Mesenchymal stem cell (in vitro differentiated cells and primary cell): ENCODE measurements at regions not wholly inside any gene's neighbourhood (a gene's known extent, or its start where the extent isn't known, plus 50 kb on each side); places are given as distances from the start of the nearest gene placed in this dataset.

Source experiments
- DNase-seq: peaks from one replicate; pipeline ENCODE4 v3.0.0-alpha.2; 2013
- H2AFZ ChIP-seq: one replicate; pipeline ENCODE4 v1.6.1; 2013; ENCODE audit warnings: low read depth, mild to moderate bottlenecking, control low read depth, inconsistent platforms, low read length, moderate library complexity
- H2AK5ac ChIP-seq: 2 replicates; pipeline ENCODE4 v1.6.1; 2013; ENCODE audit warnings: low read length, moderate library complexity, mild to moderate bottlenecking, inconsistent platforms; ENCODE audit not compliant: severe bottlenecking
- H2BK120ac ChIP-seq: one replicate; pipeline ENCODE4 v1.6.1; 2013; ENCODE audit warnings: low read depth, mild to moderate bottlenecking, inconsistent platforms, low read length, moderate library complexity
- H2BK12ac ChIP-seq, 2 experiments: one replicate each; pipeline ENCODE4 v1.6.1; 2013; ENCODE audit warnings: inconsistent platforms in 2 of 2, low read length in 2 of 2, mild to moderate bottlenecking in 2 of 2, moderate library complexity in 2 of 2, control low read depth in 1 of 2
- H2BK15ac ChIP-seq: one replicate; pipeline ENCODE4 v1.6.1; 2013; ENCODE audit warnings: mild to moderate bottlenecking, low read depth, inconsistent platforms; ENCODE audit not compliant: poor library complexity, severe bottlenecking
- H2BK5ac ChIP-seq: 2 replicates; pipeline ENCODE4 v1.6.1; 2013; ENCODE audit warnings: low read depth, mild to moderate bottlenecking, low read length, control low read depth, inconsistent platforms; ENCODE audit not compliant: poor library complexity, severe bottlenecking
- H3K14ac ChIP-seq, 2 experiments: one replicate each; pipeline ENCODE4 v1.6.1; 2013; ENCODE audit warnings: inconsistent platforms in 2 of 2, low read length in 2 of 2, control low read depth in 1 of 2, mild to moderate bottlenecking in 1 of 2, moderate library complexity in 1 of 2
- H3K18ac ChIP-seq, 2 experiments: one replicate each; pipeline ENCODE4 v1.6.1; 2013; ENCODE audit warnings: inconsistent platforms in 2 of 2, low read length in 2 of 2, control low read depth in 1 of 2, low read depth in 1 of 2, mild to moderate bottlenecking in 1 of 2
- H3K23ac ChIP-seq, 2 experiments: one replicate each; pipeline ENCODE4 v1.6.1; 2013; ENCODE audit warnings: inconsistent platforms in 2 of 2, low read length in 2 of 2, mild to moderate bottlenecking in 2 of 2, moderate library complexity in 2 of 2, control low read depth in 1 of 2
- H3K27ac ChIP-seq: 2 replicates; pipeline ENCODE4 v1.5.1; 2013; ENCODE audit warnings: mild to moderate bottlenecking, moderate library complexity, low read length, control low read depth, inconsistent platforms; ENCODE audit not compliant: poor library complexity, severe bottlenecking
- H3K27me3 ChIP-seq, 2 experiments: 2 replicates each; pipeline versions ENCODE4 v1.6.1 to v1.7.0; 2013; ENCODE audit warnings: low read length in 2 of 2, mild to moderate bottlenecking in 2 of 2, moderate library complexity in 2 of 2, control low read depth in 1 of 2, inconsistent platforms in 1 of 2; ENCODE audit not compliant: control insufficient read depth in 1 of 2, insufficient read depth in 1 of 2
- H3K36me3 ChIP-seq, 2 experiments: 2 replicates each; pipeline versions ENCODE4 v1.6.1 to v1.7.0; 2013; ENCODE audit warnings: low read length in 2 of 2, control low read depth in 1 of 2, inconsistent platforms in 1 of 2, low read depth in 1 of 2, mild to moderate bottlenecking in 1 of 2; ENCODE audit not compliant: insufficient read depth in 2 of 2, control insufficient read depth in 1 of 2
- H3K4ac ChIP-seq, 2 experiments: one replicate each; pipeline ENCODE4 v1.6.1; 2013; ENCODE audit warnings: inconsistent platforms in 2 of 2, low read length in 2 of 2, mild to moderate bottlenecking in 2 of 2, moderate library complexity in 2 of 2, control low read depth in 1 of 2, low read depth in 1 of 2
- H3K4me1 ChIP-seq: 2 replicates; pipeline ENCODE4 v1.6.1; 2013; ENCODE audit warnings: low read depth, low read length, control low read depth; ENCODE audit not compliant: control insufficient read depth, insufficient read depth
- H3K4me2 ChIP-seq: 2 replicates; pipeline ENCODE4 v1.6.1; 2013; ENCODE audit warnings: low read length, mild to moderate bottlenecking, inconsistent platforms; ENCODE audit not compliant: poor library complexity, severe bottlenecking
- H3K4me3 ChIP-seq, 2 experiments: 2 replicates each; pipeline versions ENCODE4 v1.5.1 to v1.7.0; 2013; ENCODE audit warnings: low read length in 2 of 2, mild to moderate bottlenecking in 2 of 2, control low read depth in 1 of 2, low read depth in 1 of 2; ENCODE audit not compliant: insufficient read depth in 1 of 2
- H3K79me1 ChIP-seq: replicated peaks from 2 replicates; pipeline ENCODE4 v1.6.1; 2013; ENCODE audit warnings: mild to moderate bottlenecking, control low read depth, low read length, inconsistent platforms; ENCODE audit not compliant: poor library complexity, severe bottlenecking
- H3K9ac ChIP-seq: 2 replicates; pipeline ENCODE4 v1.7.0; 2013; ENCODE audit warnings: mild to moderate bottlenecking, low read length, moderate library complexity
- H3K9me3 ChIP-seq: 2 replicates; pipeline ENCODE4 v1.7.0; 2013; ENCODE audit warnings: mild to moderate bottlenecking, low read length; ENCODE audit not compliant: control insufficient read depth
- H4K8ac ChIP-seq: one replicate; pipeline ENCODE4 v1.6.1; 2013; ENCODE audit warnings: inconsistent platforms, mild to moderate bottlenecking, low read length, moderate library complexity
- H4K91ac ChIP-seq: one replicate; pipeline ENCODE4 v1.6.1; 2013; ENCODE audit warnings: mild to moderate bottlenecking, low read length, inconsistent platforms
- WGBS: methylation state at CpG from one replicate; pipeline ENCODE4 v1.1.7; 2013; ENCODE audit warnings: mixed read lengths; 5-methylcytosine and 5-hydroxymethylcytosine counted together

GRCh38 chr6:150470960-150471665 is 102.3 kb downstream of the IYD start:
- 75% methylated on average over 4 of the region's 6 CpGs for WGBS
- Histone ChIP-seq H2BK120ac (no peak overlapping the region), H2AK5ac (no peak overlapping the region)

GRCh38 chr6:150478656-150479545 is 110.1 kb downstream of the IYD start:
- Histone ChIP-seq H2BK5ac (no peak overlapping the region), H3K36me3 (no peaks in the 10 kb centered on the region), H4K91ac (no peak overlapping the region), H2AFZ (no peak overlapping the region), H3K4me3 (no peak overlapping the region), H3K9me3 (no peaks in the 10 kb centered on the region), H3K9ac (no peak overlapping the region), H3K23ac (no peak overlapping the region), H3K4me2 (no peak overlapping the region), H3K4ac (no peak overlapping the region), H2AK5ac (no peak overlapping the region), H2BK15ac (no peak overlapping the region), H4K8ac (no peak overlapping the region), H3K14ac (no peak overlapping the region), H3K27ac (no peak overlapping the region), H3K18ac (no peak overlapping the region), H3K4me1 (no peaks in the 10 kb centered on the region), H3K79me1 (no peaks in the 10 kb centered on the region), H3K27me3 (no peaks in the 10 kb centered on the region), H2BK120ac (no peak overlapping the region), H2BK12ac (no peak overlapping the region)
- 39% methylated on average over 6 of the region's 7 CpGs for WGBS
- DNase-seq = no peak

More at GRCh38 chr6:150470960-150471665, 102.3 kb downstream of the IYD start:
- Histone ChIP-seq H4K8ac (no peak overlapping the region), H2BK12ac (no peak overlapping the region), H3K27ac (no peak overlapping the region), H3K18ac (no peak overlapping the region), H3K9me3 (no peaks in the 10 kb centered on the region), H3K14ac (no peak overlapping the region), H4K91ac (no peak overlapping the region), H3K4me1 (no peaks in the 10 kb centered on the region), H3K9ac (no peak overlapping the region), H3K27me3 (peaks cover 0 to 3% of the 10 kb centered on the region in 2 experiments), H3K36me3 (no peaks in the 10 kb centered on the region), H3K4me3 (no peak overlapping the region), H3K79me1 (no peaks in the 10 kb centered on the region), H2BK5ac (no peak overlapping the region), H3K4ac (no peak overlapping the region), H2BK15ac (no peak overlapping the region), H3K23ac (no peak overlapping the region), H2AFZ (no peak overlapping the region), H3K4me2 (no peak overlapping the region)
- DNase-seq = no peak

- no peak for DNase-seq
- no peak overlapping the region for H3K9ac ChIP-seq
- H3K4me3 ChIP-seq = no peak overlapping the region
- no peaks in the 10 kb centered on the region for H3K36me3 ChIP-seq
- H3K4ac ChIP-seq = no peak overlapping the region
- WGBS = 86% methylated on average over 2 of the region's 4 CpGs
- no peaks in the 10 kb centered on the region for H3K27me3 ChIP-seq
- H4K8ac ChIP-seq = no peak overlapping the region
- no peak overlapping the region for H4K91ac ChIP-seq
- no peaks in the 10 kb centered on the region for H3K4me1 ChIP-seq
- no peak overlapping the region for H2BK5ac ChIP-seq
- no peak overlapping the region for H2BK12ac ChIP-seq
- no peak overlapping the region for H3K4me2 ChIP-seq
- H3K14ac ChIP-seq = no peak overlapping the region
- no peak overlapping the region for H2BK120ac ChIP-seq
- no peak overlapping the region for H2BK15ac ChIP-seq
- H3K23ac ChIP-seq = no peak overlapping the region
- H2AFZ ChIP-seq = no peak overlapping the region
- no peaks in the 10 kb centered on the region for H3K9me3 ChIP-seq
- no peaks in the 10 kb centered on the region for H3K79me1 ChIP-seq
- H2AK5ac ChIP-seq = no peak overlapping the region
- no peak overlapping the region for H3K18ac ChIP-seq
- no peak overlapping the region for H3K27ac ChIP-seq
Measured at GRCh38 chr6:150482883-150483409, 114.1 kb downstream of the IYD start.
